BLaER1 (cell line): ENCODE measurements at regions not wholly inside any gene's neighbourhood (a gene's known extent, or its start where the extent isn't known, plus 50 kb on each side); places are given as distances from the start of the nearest gene placed in this dataset.

Experiments used
- H3K27ac ChIP-seq: shearing (Covaris generic); formaldehyde crosslinking; 2 replicates; pipeline ENCODE4 v1.8.1; 2022
- H3K27me3 ChIP-seq: shearing (Covaris generic); formaldehyde crosslinking; 2 replicates; pipeline ENCODE4 v1.8.1; 2022
- H3K36me3 ChIP-seq: shearing (Covaris generic); formaldehyde crosslinking; 2 replicates; pipeline ENCODE4 v1.8.1; 2022
- H3K4me1 ChIP-seq: shearing (Covaris generic); formaldehyde crosslinking; 2 replicates; pipeline ENCODE4 v1.8.1; 2022
- H3K4me2 ChIP-seq: shearing (Covaris generic); formaldehyde crosslinking; 2 replicates; pipeline ENCODE4 v1.8.1; 2022
- H3K4me3 ChIP-seq: shearing (Covaris generic); formaldehyde crosslinking; 2 replicates; pipeline ENCODE4 v1.8.1; 2022
- H3K9ac ChIP-seq: shearing (Covaris generic); formaldehyde crosslinking; 2 replicates; pipeline ENCODE4 v1.8.1; 2022
- H3K9me3 ChIP-seq: shearing (Covaris generic); formaldehyde crosslinking; 2 replicates; pipeline ENCODE4 v1.8.1; 2022
- H4K20me1 ChIP-seq: shearing (Covaris generic); formaldehyde crosslinking; 2 replicates; pipeline ENCODE4 v1.8.1; 2022
- Cebpa-rat ChIP-seq: shearing (Covaris generic); IDR thresholded peaks from 2 replicates; pipeline ENCODE4 v1.8.1; 2022

DNA sequence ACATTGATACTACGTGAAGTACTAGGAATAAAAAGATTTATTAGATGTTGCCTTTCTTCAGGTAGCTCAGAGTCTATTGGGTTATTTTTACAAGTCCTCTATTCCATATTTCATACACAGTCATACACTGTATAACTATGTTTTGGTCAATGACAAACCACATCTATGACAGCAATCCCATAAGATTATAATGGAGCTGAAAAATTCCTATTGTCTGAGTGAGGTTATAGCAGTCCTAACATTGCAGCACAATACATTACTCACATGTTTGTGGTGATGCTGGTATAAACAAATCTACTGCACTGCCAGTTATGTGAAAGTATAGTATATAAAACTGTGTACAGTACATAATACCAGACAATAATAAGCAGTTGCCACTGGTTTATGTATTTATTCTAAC is 595.1 kb downstream of the MBD2 start:
- Histone ChIP-seq H3K4me1 (no peaks in the 10 kb centered on the region), H4K20me1 (no peaks in the 10 kb centered on the region), H3K27me3 (no peaks in the 10 kb centered on the region), H3K4me3 (no peak overlapping the region), H3K36me3 (no peaks in the 10 kb centered on the region), H3K9ac (no peak overlapping the region), H3K9me3 (0 out of 2 replicates have a peak, but pooled peaks cover 4% of the 10 kb centered on the region), H3K27ac (no peak overlapping the region), H3K4me2 (no peak overlapping the region)
- no peak for TF ChIP-seq Cebpa-rat

DNA sequence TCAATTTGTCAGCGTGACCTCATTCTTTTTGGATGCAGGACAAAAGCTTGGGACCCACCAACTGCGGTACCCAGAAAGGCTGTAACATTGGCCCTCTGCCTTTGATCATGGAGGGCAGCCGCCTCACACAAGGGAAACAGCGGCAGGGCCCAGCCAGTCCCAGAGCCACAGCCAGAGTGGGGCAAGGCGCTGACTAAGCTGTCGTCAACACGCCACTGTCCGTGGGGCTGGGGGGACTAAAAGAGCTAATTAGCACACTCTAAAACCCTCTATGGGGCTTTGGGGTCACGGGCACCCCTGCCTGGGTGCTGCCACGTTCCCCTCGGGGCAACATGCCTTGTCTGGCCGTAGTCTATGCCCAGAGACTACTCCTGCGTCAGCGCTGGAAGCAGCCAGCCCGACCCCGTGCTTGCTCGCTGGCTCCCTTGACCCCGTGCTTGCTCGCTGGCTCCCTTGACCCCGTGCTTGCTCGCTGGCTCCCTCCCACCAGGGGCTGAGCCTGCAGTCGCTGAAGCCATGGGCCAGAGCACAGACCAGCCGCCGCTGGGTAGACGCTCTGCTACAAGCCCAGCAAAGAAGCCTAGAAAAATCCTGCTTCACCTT is 598.4 kb downstream of the MBD2 start:
- no peak overlapping the region for H3K4me2 ChIP-seq
- no peak overlapping the region for H3K27ac ChIP-seq
- H3K9ac ChIP-seq, result no peak overlapping the region
- no peaks in the 10 kb centered on the region for H3K4me1 ChIP-seq
- H3K4me3 ChIP-seq, result no peak overlapping the region
- TF ChIP-seq Cebpa-rat, result no peak
- H3K36me3 ChIP-seq, result no peaks in the 10 kb centered on the region
- no peaks in the 10 kb centered on the region for H4K20me1 ChIP-seq
- no peaks in the 10 kb centered on the region for H3K27me3 ChIP-seq
- no peaks in the 10 kb centered on the region for H3K9me3 ChIP-seq

DNA sequence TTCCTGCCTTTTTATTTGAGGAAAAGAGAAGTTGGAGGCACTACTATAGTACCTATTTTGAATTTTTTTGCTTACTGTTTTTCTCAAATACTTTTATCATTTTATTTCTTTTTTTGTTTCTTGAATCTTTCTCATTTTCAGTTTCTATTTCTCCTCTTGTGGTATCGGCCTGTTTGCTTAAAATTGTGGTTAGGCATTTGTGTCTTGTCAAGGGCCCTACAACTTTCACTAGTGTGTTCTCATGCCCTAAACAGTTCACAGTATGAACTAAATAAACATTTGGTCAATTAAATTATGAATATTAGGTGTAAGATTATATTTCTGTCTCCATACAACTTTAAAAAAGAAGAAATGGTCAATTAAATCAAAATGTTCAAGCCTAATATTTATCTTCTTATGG is 613.5 kb downstream of the MBD2 start:
- Histone ChIP-seq H4K20me1 (no peaks in the 10 kb centered on the region), H3K9ac (no peak overlapping the region), H3K36me3 (no peaks in the 10 kb centered on the region), H3K9me3 (no peaks in the 10 kb centered on the region), H3K27ac (no peak overlapping the region), H3K27me3 (no peaks in the 10 kb centered on the region), H3K4me1 (no peaks in the 10 kb centered on the region), H3K4me2 (no peak overlapping the region), H3K4me3 (no peak overlapping the region)
- no peak for TF ChIP-seq Cebpa-rat

- no peaks in the 10 kb centered on the region for H3K27me3 ChIP-seq
- H3K36me3 ChIP-seq, result no peaks in the 10 kb centered on the region
- H3K27ac ChIP-seq, result no peak overlapping the region
- no peak overlapping the region for H3K4me3 ChIP-seq
- no peak overlapping the region for H3K9ac ChIP-seq
- H4K20me1 ChIP-seq, result no peaks in the 10 kb centered on the region
- H3K4me2 ChIP-seq, result no peak overlapping the region
- no peaks in the 10 kb centered on the region for H3K4me1 ChIP-seq
- H3K9me3 ChIP-seq, result no peaks in the 10 kb centered on the region
- TF ChIP-seq Cebpa-rat, result no peak
Observed at GRCh38 chr18:53606792-53607191, 617.7 kb downstream of the MBD2 start.

DNA sequence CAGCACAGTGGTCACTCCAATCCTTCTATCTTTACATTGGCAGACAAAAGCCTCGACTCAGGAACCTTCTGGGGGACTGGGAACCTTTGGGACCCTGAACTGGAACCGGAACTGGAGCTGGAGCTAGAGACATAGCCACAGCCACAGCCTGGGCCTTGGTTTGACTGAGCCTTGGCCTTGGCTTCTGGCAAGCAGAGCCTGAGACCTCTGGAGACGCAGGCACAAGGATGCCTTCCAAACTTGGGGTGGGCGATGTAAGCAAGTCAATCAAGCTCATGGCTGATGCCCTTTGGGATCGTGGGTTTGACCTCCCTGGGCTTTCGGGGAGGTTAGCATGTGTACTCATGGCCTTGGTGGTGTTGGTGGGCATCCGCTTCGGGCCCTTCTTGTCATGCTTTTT is 619.3 kb downstream of the MBD2 start:
- H3K36me3 ChIP-seq, result no peaks in the 10 kb centered on the region
- H3K27me3 ChIP-seq, result no peaks in the 10 kb centered on the region
- no peak overlapping the region for H3K27ac ChIP-seq
- no peak for TF ChIP-seq Cebpa-rat
- no peaks in the 10 kb centered on the region for H4K20me1 ChIP-seq
- H3K9me3 ChIP-seq, result no peaks in the 10 kb centered on the region
- H3K4me3 ChIP-seq, result no peak overlapping the region
- no peak overlapping the region for H3K9ac ChIP-seq
- H3K4me1 ChIP-seq, result no peaks in the 10 kb centered on the region
- H3K4me2 ChIP-seq, result no peak overlapping the region

- H3K4me1 ChIP-seq, result no peaks in the 10 kb centered on the region
- no peaks in the 10 kb centered on the region for H3K9me3 ChIP-seq
- no peak overlapping the region for H3K9ac ChIP-seq
- no peak overlapping the region for H3K4me2 ChIP-seq
- no peaks in the 10 kb centered on the region for H4K20me1 ChIP-seq
- H3K27ac ChIP-seq, result no peak overlapping the region
- no peak for TF ChIP-seq Cebpa-rat
- no peak overlapping the region for H3K4me3 ChIP-seq
- no peaks in the 10 kb centered on the region for H3K36me3 ChIP-seq
- H3K27me3 ChIP-seq, result no peaks in the 10 kb centered on the region
Observed at GRCh38 chr18:53603276-53603675, 621.2 kb downstream of the MBD2 start.

DNA sequence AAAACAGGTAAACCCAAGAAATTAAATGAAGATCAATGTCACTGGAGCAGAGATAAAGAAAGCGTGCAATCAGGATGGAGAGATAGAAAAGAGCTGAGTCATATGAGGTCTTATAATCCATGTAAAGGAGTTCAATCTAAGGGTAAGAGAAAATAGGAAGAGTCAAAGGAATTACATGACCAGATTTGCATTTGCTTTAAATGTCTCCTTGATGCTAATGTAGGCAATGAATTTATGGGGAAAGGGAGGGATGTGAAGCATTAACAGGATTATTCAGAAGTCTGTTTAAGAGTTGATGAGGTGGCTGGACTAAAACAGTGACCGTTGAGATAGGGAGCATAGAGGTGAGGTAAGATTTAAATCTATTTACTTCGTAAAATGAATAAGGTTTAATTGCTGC is 623.1 kb downstream of the MBD2 start:
- no peak overlapping the region for H3K27ac ChIP-seq
- TF ChIP-seq Cebpa-rat, result no peak
- H3K9me3 ChIP-seq, result no peaks in the 10 kb centered on the region
- no peaks in the 10 kb centered on the region for H3K27me3 ChIP-seq
- H3K4me3 ChIP-seq, result no peak overlapping the region
- H3K4me2 ChIP-seq, result no peak overlapping the region
- H3K36me3 ChIP-seq, result no peaks in the 10 kb centered on the region
- no peak overlapping the region for H3K9ac ChIP-seq
- H4K20me1 ChIP-seq, result no peaks in the 10 kb centered on the region
- no peaks in the 10 kb centered on the region for H3K4me1 ChIP-seq

DNA sequence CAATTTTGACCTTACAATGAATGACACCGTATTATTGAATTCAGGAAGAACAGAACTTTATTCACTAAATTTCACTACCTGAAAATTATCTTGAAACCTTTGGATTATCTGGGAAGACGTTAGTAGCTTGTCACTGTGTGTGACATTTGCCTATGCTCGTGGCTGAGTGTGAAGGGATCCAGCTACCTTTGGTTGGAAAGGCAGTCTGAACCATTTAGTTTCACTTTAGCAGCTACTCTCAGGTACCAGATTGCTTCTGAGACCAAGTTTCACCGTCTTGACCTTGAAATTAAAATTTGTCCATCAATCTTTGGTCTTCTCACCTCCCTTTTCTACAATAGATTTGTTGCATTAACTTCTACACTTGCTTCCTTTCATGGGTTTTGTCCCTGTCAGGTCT is 637.5 kb downstream of the MBD2 start:
- H3K9me3 ChIP-seq, result no peaks in the 10 kb centered on the region
- H4K20me1 ChIP-seq, result no peaks in the 10 kb centered on the region
- no peaks in the 10 kb centered on the region for H3K36me3 ChIP-seq
- no peak overlapping the region for H3K4me3 ChIP-seq
- H3K27ac ChIP-seq, result no peak overlapping the region
- H3K27me3 ChIP-seq, result no peaks in the 10 kb centered on the region
- no peak overlapping the region for H3K9ac ChIP-seq
- H3K4me2 ChIP-seq, result no peak overlapping the region
- H3K4me1 ChIP-seq, result no peaks in the 10 kb centered on the region
- TF ChIP-seq Cebpa-rat, result no peak
